ENCODE measurements at regions not wholly inside any gene's neighbourhood (a gene's known extent, or its start where the extent isn't known, plus 50 kb on each side); places are given as distances from the start of the nearest gene placed in this dataset.

GRCh38 chr14:89600950-89601826 lies 184.2 kb upstream of the FOXN3 start:
- no peak for DNase-seq (ENCODE audit: low read depth)

- DNase-seq (ENCODE audit: low read depth), result no peak
Measured at GRCh38 chr14:89600029-89600428, 183.0 kb upstream of the FOXN3 start.

- DNase-seq (ENCODE audit: low read depth), result no peak
Measured at GRCh38 chr14:89598548-89599186, 181.6 kb upstream of the FOXN3 start.

- DNase-seq (ENCODE audit: low read depth), result no peak
Measured at GRCh38 chr14:89592961-89593360, 175.9 kb upstream of the FOXN3 start.

GRCh38 chr14:89589400-89590118 lies 172.5 kb upstream of the FOXN3 start:
- DNase-seq (ENCODE audit: low read depth), result no peak

- DNase-seq (ENCODE audit: low read depth), result no peak
Measured at GRCh38 chr14:89588840-89589296, 171.8 kb upstream of the FOXN3 start.

- no peak for DNase-seq (ENCODE audit: low read depth)
Measured at GRCh38 chr14:89588016-89588415, 171.0 kb upstream of the FOXN3 start.

- DNase-seq (ENCODE audit: low read depth), result no peak
Measured at GRCh38 chr14:89587136-89587420, 170.0 kb upstream of the FOXN3 start.

GRCh38 chr14:89586258-89587135 lies 169.5 kb upstream of the FOXN3 start:
- DNase-seq (ENCODE audit: low read depth), result no peak

GRCh38 chr14:89578156-89578555 lies 161.1 kb upstream of the FOXN3 start:
- DNase-seq (ENCODE audit: low read depth), result no peak

- DNase-seq (ENCODE audit: low read depth), result no peak
Measured at GRCh38 chr14:89576960-89577359, 159.9 kb upstream of the FOXN3 start.

GRCh38 chr14:89576145-89576927 lies 159.3 kb upstream of the FOXN3 start:
- no peak for DNase-seq (ENCODE audit: low read depth)

- no peak for DNase-seq (ENCODE audit: low read depth)
Measured at GRCh38 chr14:89575386-89576061, 158.5 kb upstream of the FOXN3 start.

GRCh38 chr14:89574420-89574819 lies 157.4 kb upstream of the FOXN3 start:
- no peak for DNase-seq (ENCODE audit: low read depth)

GRCh38 chr14:89573399-89573657 lies 156.3 kb upstream of the FOXN3 start:
- no peak for DNase-seq (ENCODE audit: low read depth)

- no peak for DNase-seq (ENCODE audit: low read depth)
Measured at GRCh38 chr14:89572596-89573398, 155.8 kb upstream of the FOXN3 start.

GRCh38 chr14:89571491-89571890 lies 154.5 kb upstream of the FOXN3 start:
- no peak for DNase-seq (ENCODE audit: low read depth)

GRCh38 chr14:89566644-89567415 lies 149.8 kb upstream of the FOXN3 start:
- DNase-seq (ENCODE audit: low read depth), result no peak

GRCh38 chr14:89566180-89566579 lies 149.1 kb upstream of the FOXN3 start:
- no peak for DNase-seq (ENCODE audit: low read depth)

All from activated T-helper 1 cell treated with Interleukin-2 at 50 U/mL for 16 hours (primary cell).